Neural progenitor cell (in vitro differentiated cells): ENCODE measurements at regions not wholly inside any gene's neighbourhood (a gene's known extent, or its start where the extent isn't known, plus 50 kb on each side); places are given as distances from the start of the nearest gene placed in this dataset.

Source experiments
- CTCF ChIP-seq: fragments of 200-600 bp; sonication (generic); IDR thresholded peaks from 2 replicates; pipeline ENCODE4 v1.5.1; 2017; ENCODE audit warnings: antibody characterized with exemption, mild to moderate bottlenecking
- EZH2 ChIP-seq: fragments of 200-600 bp; sonication (generic); IDR thresholded peaks from 2 replicates; pipeline ENCODE4 v1.6.1; 2017; ENCODE audit warnings: antibody characterized with exemption, mild to moderate bottlenecking, moderate library complexity
- EZH2phosphoT487 ChIP-seq: fragments of 200-600 bp; sonication (generic); IDR thresholded peaks from 2 replicates; pipeline ENCODE4 v1.6.1; 2017; ENCODE audit warnings: antibody characterized with exemption

DNA sequence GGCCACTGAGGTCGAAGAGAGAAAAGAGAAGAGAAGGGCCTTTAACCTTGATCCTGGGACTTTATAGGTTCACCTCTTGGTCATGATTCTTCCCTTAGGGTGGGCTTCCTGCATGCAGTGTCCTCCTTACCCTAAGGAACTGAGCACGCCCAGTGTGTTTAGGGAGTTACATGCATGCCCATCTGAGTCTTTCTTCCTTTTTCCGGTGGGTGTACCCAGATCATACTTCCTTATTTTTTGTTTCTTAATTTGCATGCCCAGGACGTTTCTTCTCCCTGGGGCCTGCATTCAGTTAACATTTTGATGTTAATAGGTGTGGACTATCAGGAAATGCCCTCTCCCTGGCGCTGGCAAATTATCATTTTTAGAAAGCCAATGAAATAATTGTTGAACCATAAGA lies 91.5 kb downstream of the HTR1B start:
- TF ChIP-seq EZH2, result no peak
- no peak for TF ChIP-seq EZH2phosphoT487
- no peak for TF ChIP-seq CTCF
